K562 (cell line): ENCODE measurements at regions not wholly inside any gene's neighbourhood (a gene's known extent, or its start where the extent isn't known, plus 50 kb on each side); places are given as distances from the start of the nearest gene placed in this dataset.

Experiments
- ATAC-seq: fragments of 200-7000 bp; cut with Tn5 transposase; 3 replicates; pipeline ENCODE4 v1.9.1; 2020; ENCODE audit warnings: moderate library complexity
- BruUV-seq: library from RNA; stranded (reverse); fragments of 400-500 nt; replicated peaks from 2 replicates; lab custom pipeline; 2021; lab: Mats Ljungman, UMichigan
- CTCF ChIA-PET: fragments of 300-600 bp; formaldehyde crosslinking; extraction: SDS; loops from one replicate; lab custom pipeline; 2021; ENCODE audit warnings: low intra/inter-chr PET ratio; lab: Yijun Ruan, JAX
- POLR2A ChIA-PET: fragments of 300-600, 350-650 bp; sonication (Branson Sonifier 250); formaldehyde crosslinking; extraction: SDS; loops from one replicate; lab custom pipeline; 2021; ENCODE audit warnings: antibody characterized with exemption, inconsistent platforms; lab: Yijun Ruan, JAX
- DNase-seq, 4 experiments: peaks; one replicate each; pipeline versions ENCODE4 v3.0.0 to v3.0.0-alpha.2; 2011 to 2018; ENCODE audit warnings: low spot score in 3 of 4, mixed read lengths in 3 of 4; ENCODE audit errors: extremely low read depth in 1 of 4
- FAIRE-seq: peaks from 2 replicates; lab custom pipeline; 2011; peaks lifted over from hg19 to GRCh38; lab: Jason Lieb, UNC
- H2AFZ ChIP-seq: 2 replicates; pipeline ENCODE4 v1.6.0; 2011; ENCODE audit warnings: low read depth, low read length, control low read depth, inconsistent platforms
- H3K27ac ChIP-seq: fragments of 200-600 bp; 3 replicates; pipeline ENCODE4 v1.8.0; 2011; ENCODE audit warnings: low read depth, mild to moderate bottlenecking, control low read depth, inconsistent platforms, low read length, moderate library complexity, mixed read lengths; ENCODE audit errors: extremely low read depth
- H3K27me3 ChIP-seq, 2 experiments: fragments of 300-600 bp in 1 of 2; 2 replicates in 1 of 2; 3 replicates in 1 of 2; pipeline versions ENCODE4 v1.6.0 to v1.8.0; 2011; ENCODE audit warnings: inconsistent platforms in 2 of 2, low read length in 2 of 2, mild to moderate bottlenecking in 1 of 2, mixed read lengths in 1 of 2, moderate library complexity in 1 of 2; ENCODE audit not compliant: control insufficient read depth in 2 of 2, insufficient read depth in 2 of 2
- H3K36me3 ChIP-seq: fragments of 300-600 bp; 3 replicates; pipeline ENCODE4 v1.8.0; 2011; ENCODE audit warnings: mild to moderate bottlenecking, low read length, inconsistent platforms; ENCODE audit not compliant: control insufficient read depth, insufficient read depth
- H3K4me1 ChIP-seq, 2 experiments: fragments of 200-600 bp in 1 of 2; replicated peaks in 1 of 2; 2 replicates in 1 of 2; 3 replicates in 1 of 2; pipeline versions ENCODE4 v1.5.1 to v1.8.0; 2011; ENCODE audit warnings: inconsistent platforms in 2 of 2, low read length in 2 of 2, mild to moderate bottlenecking in 1 of 2, mixed read lengths in 1 of 2, moderate library complexity in 1 of 2; ENCODE audit not compliant: control insufficient read depth in 2 of 2, insufficient read depth in 2 of 2
- H3K4me2 ChIP-seq: 2 replicates; pipeline ENCODE4 v1.6.1; 2011; ENCODE audit warnings: low read length, control low read depth, inconsistent platforms, mixed read lengths; ENCODE audit not compliant: insufficient read depth
- H3K4me3 ChIP-seq: fragments of 200-600 bp; sonication (generic), shearing (Covaris generic); 2 replicates; pipeline ENCODE4 v1.5.1; 2016; ENCODE audit warnings: control low read depth, inconsistent platforms
- H3K79me2 ChIP-seq: fragments of 200-600 bp; 3 replicates; pipeline ENCODE4 v1.8.0; 2011; ENCODE audit warnings: low read length, inconsistent platforms; ENCODE audit not compliant: control insufficient read depth, insufficient read depth
- H3K9ac ChIP-seq, 2 experiments: 2 replicates each; pipeline versions ENCODE4 v1.6.0 to v1.6.1; 2011; ENCODE audit warnings: low read depth in 2 of 2, low read length in 2 of 2, control low read depth in 1 of 2, inconsistent platforms in 1 of 2, mild to moderate bottlenecking in 1 of 2, mixed read lengths in 1 of 2; ENCODE audit not compliant: insufficient read depth in 1 of 2
- H3K9me1 ChIP-seq: one replicate; pipeline ENCODE4 v1.6.0; 2011; ENCODE audit warnings: inconsistent platforms, mild to moderate bottlenecking, low read length, moderate library complexity; ENCODE audit not compliant: control insufficient read depth, insufficient read depth
- H3K9me3 ChIP-seq: replicated peaks from 2 replicates; pipeline ENCODE4 v1.5.1; 2011; ENCODE audit warnings: low read depth, low read length, inconsistent platforms; ENCODE audit not compliant: control insufficient read depth, insufficient read depth
- H4K20me1 ChIP-seq: replicated peaks from 2 replicates; pipeline ENCODE4 v1.6.1; 2011; ENCODE audit warnings: low read length, inconsistent platforms, mixed read lengths; ENCODE audit not compliant: control insufficient read depth, insufficient read depth
- CCAR2 ChIP-seq: fragments of 200-400 bp; formaldehyde crosslinking; IDR thresholded peaks from 2 replicates; pipeline ENCODE4 v1.6.1; 2017; ENCODE audit warnings: mild to moderate bottlenecking, low read depth, low read length
- TARDBP ChIP-seq: fragments of 450-650 bp; IDR thresholded peaks from 2 replicates; pipeline ENCODE4 v1.6.1; 2016
- ZNF778 ChIP-seq: fragments of 450-650 bp; formaldehyde crosslinking; IDR thresholded peaks from 2 replicates; pipeline ENCODE4 v1.4.0; 2020; ENCODE audit warnings: mild to moderate bottlenecking, moderate library complexity
- ZSCAN29 ChIP-seq: fragments of 450-650 bp; IDR thresholded peaks from 2 replicates; pipeline ENCODE4 v1.6.1; 2017
- WGBS: fragments of 100-300 bp; shearing (Covaris generic); methylation state at CpG from one replicate; pipeline ENCODE4 v1.1.6; 2016; ENCODE audit warnings: low coverage, mixed read lengths; ENCODE audit not compliant: insufficient coverage; ENCODE audit errors: missing lambda C conversion rate; 5-methylcytosine and 5-hydroxymethylcytosine counted together
- in situ Hi-C: fragments of 300-500 bp; cut with MboI; formaldehyde crosslinking; loops from 4 replicates; pipeline ENCODE4 v1.15.0; 2018; ENCODE audit warnings: inconsistent platforms, mixed read lengths
- intact Hi-C: fragments of 100-400 bp; cut with micrococcal nuclease; formaldehyde crosslinking; loops from 2 replicates; pipeline ENCODE4 v1.14.2; 2022

DNA sequence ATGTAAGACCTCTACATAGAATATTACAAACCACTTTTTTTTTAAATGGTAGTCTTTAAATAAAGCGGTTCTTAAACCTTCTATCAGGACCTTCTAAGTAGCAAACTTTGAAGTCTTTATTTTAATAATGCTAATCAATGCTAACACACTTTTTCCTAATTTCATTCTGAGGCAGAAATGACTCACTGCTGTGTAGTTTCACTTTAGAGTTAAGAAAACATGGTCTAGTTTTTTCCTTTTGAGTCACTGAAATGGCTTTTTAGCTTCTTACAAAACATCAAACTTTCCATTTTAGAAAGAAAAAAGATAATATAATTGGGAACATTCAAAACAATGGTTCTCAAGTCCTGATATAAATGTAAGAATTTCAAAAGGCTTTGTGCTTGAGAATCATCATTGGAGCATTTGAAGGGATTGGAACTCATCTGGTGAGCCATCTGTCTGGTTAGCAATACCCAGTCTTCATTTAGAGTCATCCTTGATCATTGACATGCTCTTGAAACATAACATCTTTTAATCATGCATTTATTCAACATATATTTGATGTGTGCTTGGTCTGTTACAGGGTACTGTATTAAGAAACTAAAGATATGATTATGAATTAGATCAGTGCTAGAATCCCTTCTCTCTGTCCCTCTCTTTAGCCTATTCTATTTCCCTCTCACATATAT is 258.3 kb upstream of the MON1B start:
- Histone ChIP-seq H3K27ac (no peak overlapping the region), H3K4me2 (no peak overlapping the region), H4K20me1 (no peaks in the 10 kb centered on the region), H3K9me1 (no peaks in the 10 kb centered on the region), H3K4me1 (no peaks in the 10 kb centered on the region), H3K79me2 (no peaks in the 10 kb centered on the region), H3K27me3 (no peaks in the 10 kb centered on the region), H2AFZ (no peak overlapping the region), H3K4me3 (no peak overlapping the region), H3K9ac (no peak overlapping the region), H3K36me3 (no peaks in the 10 kb centered on the region), H3K9me3 (no peaks in the 10 kb centered on the region)
- no TSS peak for BruUV-seq
- no peak for ATAC-seq
- no peak for FAIRE-seq
- intact Hi-C loops (no loop called here), in situ Hi-C loops (no loop called here)
- no peak for DNase-seq
- 0% methylated on average over 1 of the region's 1 CpG for WGBS
- ChIA-PET POLR2A (no interaction called here), CTCF (no interaction called here)
- no peak for TF ChIP-seq CCAR2

GRCh38 chr16:76940251-76940650 is 250.7 kb upstream of the MON1B start:
- no peak overlapping the region for H3K4me3 ChIP-seq

More at GRCh38 chr16:76940251-76940650, 250.7 kb upstream of the MON1B start:
- Histone ChIP-seq H3K79me2 (no peaks in the 10 kb centered on the region), H3K9me1 (no peaks in the 10 kb centered on the region), H3K4me2 (no peak overlapping the region), H2AFZ (no peak overlapping the region), H3K9ac (no peak overlapping the region), H3K4me1 (no peaks in the 10 kb centered on the region), H3K9me3 (no peaks in the 10 kb centered on the region), H3K36me3 (no peaks in the 10 kb centered on the region), H3K27ac (no peak overlapping the region), H3K27me3 (no peaks in the 10 kb centered on the region), H4K20me1 (no peaks in the 10 kb centered on the region)
- intact Hi-C loops (no loop called here), in situ Hi-C loops (no loop called here)
- 0% methylated on average over 1 of the region's 1 CpG for WGBS
- ChIA-PET CTCF (no interaction called here), POLR2A (interaction anchor here (0.6 kb wide), 1 partner anchor 15 kb away, joined by 4 read pairs; no protein-coding TSS in a partner anchor)
- ATAC-seq (no peak), FAIRE-seq (no peak), DNase-seq (no peak)
- TF ChIP-seq ZSCAN29 (no peak), TARDBP (no peak), ZNF778 (CRISPR knock-in tag) (no peak)
- no TSS peak for BruUV-seq
